Activated T-helper 1 cell treated with Interleukin-2 at 50 U/mL for 16 hours (primary cell): ENCODE measurements at regions not wholly inside any gene's neighbourhood (a gene's known extent, or its start where the extent isn't known, plus 50 kb on each side); places are given as distances from the start of the nearest gene placed in this dataset.

Experiments
- DNase-seq: peaks from one replicate; pipeline ENCODE4 v3.0.0-alpha.2; 2020; ENCODE audit warnings: low read depth

- no peak for DNase-seq
Observed at GRCh38 chr9:118059484-118060278, 355.5 kb downstream of the TLR4 start.

- DNase-seq, result no peak
Observed at GRCh38 chr9:118083161-118083560, 379.0 kb downstream of the TLR4 start.

GRCh38 chr9:118088090-118088489, 383.9 kb downstream of the TLR4 start:
- DNase-seq, result no peak

- DNase-seq, result no peak
Observed at GRCh38 chr9:118091226-118091625, 387.0 kb downstream of the TLR4 start.

- DNase-seq, result no peak
Observed at GRCh38 chr9:118091711-118092500, 387.7 kb downstream of the TLR4 start.

GRCh38 chr9:118094387-118094786, 390.2 kb downstream of the TLR4 start:
- no peak for DNase-seq

GRCh38 chr9:118100529-118101419, 396.6 kb downstream of the TLR4 start:
- no peak for DNase-seq

GRCh38 chr9:118104363-118104762, 400.2 kb downstream of the TLR4 start:
- no peak for DNase-seq

GRCh38 chr9:118108971-118109370, 404.8 kb downstream of the TLR4 start:
- DNase-seq, result no peak

GRCh38 chr9:118109542-118109941, 405.3 kb downstream of the TLR4 start:
- no peak for DNase-seq

- DNase-seq, result no peak
Observed at GRCh38 chr9:118121361-118121760, 417.2 kb downstream of the TLR4 start.

GRCh38 chr9:118128313-118128712, 424.1 kb downstream of the TLR4 start:
- DNase-seq, result no peak

- DNase-seq, result no peak
Observed at GRCh38 chr9:118129541-118129940, 425.3 kb downstream of the TLR4 start.

GRCh38 chr9:118148990-118149389, 444.8 kb downstream of the TLR4 start:
- no peak for DNase-seq

- no peak for DNase-seq
Observed at GRCh38 chr9:118156846-118157245, 452.6 kb downstream of the TLR4 start.

- DNase-seq, result no peak
Observed at GRCh38 chr9:118162716-118163115, 458.5 kb downstream of the TLR4 start.

- no peak for DNase-seq
Observed at GRCh38 chr9:118163751-118164150, 459.5 kb downstream of the TLR4 start.

GRCh38 chr9:118165451-118165850, 461.2 kb downstream of the TLR4 start:
- no peak for DNase-seq

- DNase-seq, result no peak
Observed at GRCh38 chr9:118170032-118170955, 466.1 kb downstream of the TLR4 start.

- DNase-seq, result no peak
Observed at GRCh38 chr9:118177241-118177640, 473.0 kb downstream of the TLR4 start.

GRCh38 chr9:118183576-118183975, 479.4 kb downstream of the TLR4 start:
- no peak for DNase-seq
